Right lobe of liver (tissue), 6 donors: ENCODE measurements at regions not wholly inside any gene's neighbourhood (a gene's known extent, or its start where the extent isn't known, plus 50 kb on each side); places are given as distances from the start of the nearest gene placed in this dataset.

Experiments used
- ATAC-seq, 4 donors: fragments of 200-7000 bp; cut with Tn5 transposase; one replicate each; pipeline ENCODE4 v1.9.1; 2020; ENCODE audit warnings: mild to moderate bottlenecking in 4 of 4, moderate library complexity in 4 of 4
- DNase-seq, 3 donors: peaks; one replicate each; pipeline ENCODE4 v3.0.0-alpha.2; 2020
- H3K27ac ChIP-seq, 3 donors: fragments of 200-600 bp; one replicate each; pipeline ENCODE4 v1.8.0; 2022
- H3K27me3 ChIP-seq, 2 donors: fragments of 200-600 bp; one replicate each; pipeline ENCODE4 v1.8.0; 2022
- H3K36me3 ChIP-seq, 4 donors: fragments of 200-600 bp; sonication (generic) in 1 of 4; one replicate each; pipeline versions ENCODE4 v1.5.1 to v1.8.0; 2017 to 2022; ENCODE audit warnings: control low read depth in 1 of 4
- H3K4me1 ChIP-seq, 4 donors: fragments of 200-600 bp; sonication (generic) in 1 of 4; one replicate each; pipeline versions ENCODE4 v1.5.1 to v1.8.0; 2017 to 2022; ENCODE audit warnings: control low read depth in 1 of 4
- H3K4me3 ChIP-seq, 3 donors: fragments of 200-600 bp; one replicate each; pipeline ENCODE4 v1.8.0; 2022
- H3K9me3 ChIP-seq, 4 donors: fragments of 200-600 bp; sonication (generic) in 1 of 4; one replicate each; pipeline versions ENCODE4 v1.5.1 to v1.8.0; 2017 to 2022; ENCODE audit warnings: control low read depth in 1 of 4
- POLR2A ChIP-seq: fragments of 450-650 bp; IDR thresholded peaks from one replicate; pipeline ENCODE4 v1.6.1; 2017; ENCODE audit warnings: antibody characterized with exemption, mild to moderate bottlenecking
- WGBS: methylation state at CpG from one replicate; pipeline ENCODE4 v1.1.6; 2018; ENCODE audit warnings: low coverage, low lambda C conversion rate; ENCODE audit not compliant: insufficient coverage; ENCODE audit errors: missing lambda C conversion rate; 5-methylcytosine and 5-hydroxymethylcytosine counted together
- intact Hi-C, 2 donors: fragments of 100-400 bp; cut with DNase I; formaldehyde crosslinking; loops; one replicate each; pipeline versions ENCODE4 v1.11.2 to v1.14.1; 2022
- TF ChIP-seq, protein P1 (sequence below), 4 donors: fragments of 200-600 bp in 3 of 4; fragments of 450-650 bp in 1 of 4; IDR thresholded peaks; one replicate each; pipeline versions ENCODE4 v1.5.1 to v1.8.0; 2016 to 2022; ENCODE audit warnings: antibody characterized with exemption in 4 of 4, mild to moderate bottlenecking in 2 of 4
- donor health status: DM: no; HTN: yes; CAD: no.
- donor health status: DM: no; HTN: no; CAD: no.
- donor health status: DM: no; HTN: no; CAD: no.
- donor health status: DM: no; HTN: yes; CAD: no.
- donor health status: DM: no; HTN: yes; CAD: no.

DNA sequence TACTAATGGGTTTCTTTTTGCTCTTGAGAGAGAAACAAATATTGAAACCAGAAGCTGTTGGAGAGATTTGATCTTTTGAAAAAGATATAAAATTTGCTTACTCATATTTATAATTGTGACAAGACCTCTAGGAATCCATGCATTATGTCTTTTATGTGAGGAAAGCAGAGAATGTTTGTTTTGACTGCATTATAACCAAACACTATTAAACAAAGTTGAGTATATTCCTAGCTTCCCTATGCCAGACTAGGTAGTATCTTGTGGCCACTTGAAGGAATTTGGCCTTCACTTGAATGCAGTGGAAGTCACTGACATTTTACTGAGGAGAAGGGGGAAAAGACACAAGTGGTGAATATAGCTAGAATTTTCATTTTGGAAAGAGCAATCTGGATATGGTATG, 521.8 kb upstream of the ZEB2 start:
- intact Hi-C loops = no loop called here

DNA sequence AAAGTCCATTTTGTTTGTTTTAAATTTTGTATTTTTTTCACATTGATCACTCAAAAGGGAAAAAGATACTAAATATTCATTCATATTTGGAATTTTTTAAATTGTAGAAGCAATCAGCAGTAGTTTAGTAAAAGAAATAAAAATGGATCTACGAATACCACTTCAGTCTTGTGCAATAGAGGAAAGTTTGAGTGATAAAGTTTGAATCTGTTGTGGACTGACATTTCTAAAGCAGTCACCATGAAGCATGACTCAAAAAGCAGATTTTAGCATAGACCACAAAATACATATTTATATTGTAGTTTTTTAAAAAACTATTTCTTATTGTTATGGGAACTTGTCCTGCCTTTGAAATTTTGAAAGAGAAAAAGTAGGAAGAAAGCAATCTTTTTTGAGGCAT, 520.5 kb upstream of the ZEB2 start:
- H3K27ac ChIP-seq = no peak overlapping the region
- H3K4me1 ChIP-seq = no peaks in the 10 kb centered on the region
- H3K9me3 ChIP-seq = no peaks in the 10 kb centered on the region
- TF ChIP-seq POLR2A = no peak
- no peaks in the 10 kb centered on the region for H3K27me3 ChIP-seq
- intact Hi-C loops = no loop called here
- ATAC-seq (no peak), DNase-seq (no peak)
- no peaks in the 10 kb centered on the region for H3K36me3 ChIP-seq
- WGBS = 48% methylated on average over 1 of the region's 1 CpG
- no peak overlapping the region for H3K4me3 ChIP-seq

More for the DNA sequence above, 521.8 kb upstream of the ZEB2 start:
- Histone ChIP-seq H3K27me3 (no peaks in the 10 kb centered on the region), H3K4me1 (no peaks in the 10 kb centered on the region), H3K9me3 (no peaks in the 10 kb centered on the region), H3K27ac (no peak overlapping the region), H3K4me3 (no peak overlapping the region), H3K36me3 (no peaks in the 10 kb centered on the region)
- TF ChIP-seq, protein P1, sequence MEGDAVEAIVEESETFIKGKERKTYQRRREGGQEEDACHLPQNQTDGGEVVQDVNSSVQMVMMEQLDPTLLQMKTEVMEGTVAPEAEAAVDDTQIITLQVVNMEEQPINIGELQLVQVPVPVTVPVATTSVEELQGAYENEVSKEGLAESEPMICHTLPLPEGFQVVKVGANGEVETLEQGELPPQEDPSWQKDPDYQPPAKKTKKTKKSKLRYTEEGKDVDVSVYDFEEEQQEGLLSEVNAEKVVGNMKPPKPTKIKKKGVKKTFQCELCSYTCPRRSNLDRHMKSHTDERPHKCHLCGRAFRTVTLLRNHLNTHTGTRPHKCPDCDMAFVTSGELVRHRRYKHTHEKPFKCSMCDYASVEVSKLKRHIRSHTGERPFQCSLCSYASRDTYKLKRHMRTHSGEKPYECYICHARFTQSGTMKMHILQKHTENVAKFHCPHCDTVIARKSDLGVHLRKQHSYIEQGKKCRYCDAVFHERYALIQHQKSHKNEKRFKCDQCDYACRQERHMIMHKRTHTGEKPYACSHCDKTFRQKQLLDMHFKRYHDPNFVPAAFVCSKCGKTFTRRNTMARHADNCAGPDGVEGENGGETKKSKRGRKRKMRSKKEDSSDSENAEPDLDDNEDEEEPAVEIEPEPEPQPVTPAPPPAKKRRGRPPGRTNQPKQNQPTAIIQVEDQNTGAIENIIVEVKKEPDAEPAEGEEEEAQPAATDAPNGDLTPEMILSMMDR (IDR thresholded peaks at IDR 0.05) = no peak
- no peak for TF ChIP-seq POLR2A
- DNase-seq (no peak), ATAC-seq (no peak)

DNA sequence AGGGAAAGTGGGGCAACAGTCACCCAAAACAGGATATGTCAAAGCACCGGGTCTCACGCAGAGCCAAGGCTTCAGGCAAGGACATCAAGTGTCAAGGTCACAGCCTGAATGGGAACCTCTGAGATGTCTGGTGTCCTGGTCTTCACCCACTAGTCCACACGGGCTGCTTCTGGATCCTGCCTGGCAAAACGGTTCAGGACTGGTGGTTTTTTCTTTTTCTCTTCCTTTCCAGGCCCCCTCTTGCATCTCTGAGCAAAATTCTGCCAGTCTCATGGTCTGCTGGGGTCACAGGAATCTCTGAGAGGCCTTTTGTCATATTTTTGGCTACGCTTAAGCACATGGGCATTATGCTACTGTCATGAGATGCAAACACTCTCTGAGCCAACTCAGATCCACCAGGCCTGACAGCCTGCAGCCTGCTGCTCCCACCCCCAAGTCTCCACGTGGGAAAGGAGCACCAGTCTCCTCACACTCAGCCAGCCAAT, 518.2 kb upstream of the ZEB2 start:
- H3K9me3 ChIP-seq = no peaks in the 10 kb centered on the region
- no peak overlapping the region for H3K4me3 ChIP-seq
- no peak for DNase-seq
- ATAC-seq = no peak
- TF ChIP-seq, protein P1 (IDR thresholded peaks at IDR 0.05) = no peak
- no peak for TF ChIP-seq POLR2A
- intact Hi-C loops = no loop called here
- 46% methylated on average over 5 of the region's 6 CpGs for WGBS
- H3K27ac ChIP-seq = no peak overlapping the region
- H3K27me3 ChIP-seq = no peaks in the 10 kb centered on the region
- H3K4me1 ChIP-seq = no peaks in the 10 kb centered on the region
- no peaks in the 10 kb centered on the region for H3K36me3 ChIP-seq

DNA sequence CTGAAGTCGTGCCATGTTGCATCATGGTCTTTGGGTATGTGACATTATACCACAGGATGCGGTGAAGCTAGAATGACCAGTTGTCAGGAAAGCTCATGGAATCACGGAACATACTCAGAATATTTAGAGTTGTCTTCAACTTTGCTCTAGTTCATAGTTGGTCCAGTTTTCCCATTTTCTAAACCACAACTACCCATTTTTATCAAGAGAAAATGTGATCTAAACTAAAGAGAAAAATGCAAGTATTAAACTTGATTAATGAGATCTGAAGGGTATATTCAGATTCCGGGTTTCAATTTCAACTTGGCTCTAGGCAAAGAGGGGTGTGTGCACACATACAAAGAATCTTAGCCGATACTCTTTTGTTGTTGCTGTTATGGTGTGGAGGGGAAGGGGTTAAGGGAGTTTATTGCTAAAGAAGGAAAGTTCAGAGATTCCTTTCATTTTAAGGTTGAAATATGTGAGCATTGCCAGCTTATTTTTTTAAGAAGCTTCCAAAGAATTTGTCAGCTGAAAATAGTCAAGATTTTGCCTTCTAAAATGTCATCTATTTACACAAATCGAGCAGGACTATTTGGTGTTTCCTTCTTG, 516.6 kb upstream of the ZEB2 start:
- TF ChIP-seq, protein P1 (IDR thresholded peaks at IDR 0.05) = no peak
- TF ChIP-seq POLR2A = no peak
- Histone ChIP-seq H3K9me3 (no peaks in the 10 kb centered on the region), H3K4me3 (no peak overlapping the region), H3K27ac (peak overlapping the region in 1 of 3 donors; percentile 7), H3K4me1 (no peaks in the 10 kb centered on the region), H3K27me3 (no peaks in the 10 kb centered on the region), H3K36me3 (no peaks in the 10 kb centered on the region)
- intact Hi-C loops = no loop called here
- ATAC-seq (no peak), DNase-seq (no peak)
- 60% methylated on average over 6 of the region's 6 CpGs for WGBS

DNA sequence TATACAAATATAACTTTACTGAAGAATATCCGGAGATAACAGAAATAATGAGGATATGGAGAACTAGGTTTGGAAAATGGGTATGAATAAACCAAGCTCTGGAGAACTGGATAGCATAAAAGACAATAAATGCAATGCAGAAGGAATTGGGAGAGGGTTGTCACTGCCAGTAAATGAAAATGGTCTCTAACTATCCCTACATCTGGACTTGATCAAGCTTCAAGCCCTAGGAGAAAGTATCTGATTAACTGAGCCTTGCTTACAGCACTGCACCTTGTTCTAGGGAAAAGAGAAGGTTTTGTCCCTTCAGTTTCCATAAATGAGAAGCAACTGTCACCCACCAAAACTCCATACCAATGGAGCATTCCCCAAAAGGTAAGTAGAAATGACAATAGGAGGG, 514.6 kb upstream of the ZEB2 start:
- DNase-seq (no peak), ATAC-seq (no peak)
- TF ChIP-seq, protein P1 (IDR thresholded peaks at IDR 0.05) = no peak
- TF ChIP-seq POLR2A = no peak

More for the DNA sequence above, 514.6 kb upstream of the ZEB2 start:
- no peaks in the 10 kb centered on the region for H3K9me3 ChIP-seq
- 80% methylated on average over 1 of the region's 1 CpG for WGBS
- intact Hi-C loops = no loop called here
- H3K4me3 ChIP-seq = no peak overlapping the region
- H3K27me3 ChIP-seq = no peaks in the 10 kb centered on the region
- H3K4me1 ChIP-seq = no peaks in the 10 kb centered on the region
- no peaks in the 10 kb centered on the region for H3K36me3 ChIP-seq
- H3K27ac ChIP-seq = no peak overlapping the region
